Naive thymus-derived CD4-positive, alpha-beta T cell (primary cell): ENCODE measurements at regions not wholly inside any gene's neighbourhood (a gene's known extent, or its start where the extent isn't known, plus 50 kb on each side); places are given as distances from the start of the nearest gene placed in this dataset.
"Not testable (repeated sequence)": the region's sequence is repeated elsewhere in the genome, so short reads cannot be mapped to it uniquely, and the experiment has no call there.

ENCODE experiments used
- ATAC-seq: fragments of 150-1000 bp; cut with Tn5 transposase; 2 replicates; pipeline ENCODE4 v1.10.0; 2021; ENCODE audit warnings: mild to moderate bottlenecking, moderate library complexity
- CTCF ChIA-PET: fragments of 350-600 bp; sonication (Branson Sonifier 250); formaldehyde crosslinking; loops from one replicate; lab custom pipeline; 2021; ENCODE audit warnings: antibody characterized with exemption; lab: Charles Lee
- POLR2A ChIA-PET: fragments of 350-600 bp; sonication (Branson Sonifier 250); formaldehyde crosslinking; loops from one replicate; lab custom pipeline; 2021; ENCODE audit warnings: antibody characterized with exemption, inconsistent platforms; lab: Charles Lee
- DNase-seq, 9 donors: peaks; one replicate each; pipeline versions ENCODE4 v3.0.0 to v3.0.0-alpha.2; 2020 to 2022; ENCODE audit warnings: mixed read lengths in 1 of 9
- H3K27ac ChIP-seq: one replicate; pipeline ENCODE4 v1.7.0; 2013; ENCODE audit warnings: mild to moderate bottlenecking, low read depth, low read length, moderate library complexity
- H3K27me3 ChIP-seq, 2 donors: one replicate each; pipeline ENCODE4 v1.7.0; 2013; ENCODE audit warnings: low read length in 2 of 2, mild to moderate bottlenecking in 2 of 2, moderate library complexity in 2 of 2; ENCODE audit not compliant: control insufficient read depth in 2 of 2, insufficient read depth in 2 of 2
- H3K36me3 ChIP-seq, 3 experiments: 1 replicate in 2 of 3; 2 replicates in 1 of 3; pipeline ENCODE4 v1.7.0; 2013; ENCODE audit warnings: low read length in 3 of 3, mild to moderate bottlenecking in 3 of 3, moderate library complexity in 1 of 3; ENCODE audit not compliant: insufficient read depth in 3 of 3, control insufficient read depth in 2 of 3
- H3K4me1 ChIP-seq, 2 donors: one replicate each; pipeline ENCODE4 v1.7.0; 2013; ENCODE audit warnings: low read length in 2 of 2, mild to moderate bottlenecking in 2 of 2, moderate library complexity in 1 of 2; ENCODE audit not compliant: control insufficient read depth in 2 of 2, insufficient read depth in 2 of 2
- H3K4me3 ChIP-seq: 2 replicates; pipeline ENCODE4 v1.7.0; 2013; ENCODE audit warnings: mild to moderate bottlenecking, low read length
- H3K9me3 ChIP-seq, 3 experiments: 1 replicate in 2 of 3; 2 replicates in 1 of 3; pipeline ENCODE4 v1.7.0; 2013; ENCODE audit warnings: low read length in 3 of 3; ENCODE audit not compliant: control insufficient read depth in 2 of 3
- H3K27ac Mint-ChIP-seq, 9 donors: one replicate each; pipeline ENCODE4 v1.8.0; 2020 to 2022; ENCODE audit warnings: mixed read lengths in 9 of 9, mild to moderate bottlenecking in 8 of 9, moderate library complexity in 5 of 9, inconsistent platforms in 2 of 9
- H3K27me3 Mint-ChIP-seq, 5 donors: one replicate each; pipeline ENCODE4 v1.8.0; 2021 to 2022; ENCODE audit warnings: mixed read lengths in 5 of 5, mild to moderate bottlenecking in 1 of 5
- H3K36me3 Mint-ChIP-seq, 5 donors: one replicate each; pipeline ENCODE4 v1.8.0; 2020 to 2022; ENCODE audit warnings: mixed read lengths in 5 of 5, mild to moderate bottlenecking in 3 of 5, inconsistent platforms in 1 of 5
- H3K4me1 Mint-ChIP-seq, 7 donors: one replicate each; pipeline ENCODE4 v1.8.0; 2020 to 2022; ENCODE audit warnings: mixed read lengths in 7 of 7, mild to moderate bottlenecking in 3 of 7, inconsistent platforms in 1 of 7
- H3K4me3 Mint-ChIP-seq, 10 donors: one replicate each; pipeline ENCODE4 v1.8.0; 2020 to 2022; ENCODE audit warnings: mild to moderate bottlenecking in 10 of 10, mixed read lengths in 10 of 10, moderate library complexity in 6 of 10, inconsistent platforms in 2 of 10
- H3K9me3 Mint-ChIP-seq, 11 donors: one replicate each; pipeline ENCODE4 v1.8.0; 2020 to 2022; ENCODE audit warnings: mixed read lengths in 11 of 11, mild to moderate bottlenecking in 4 of 11, inconsistent platforms in 1 of 11, moderate library complexity in 1 of 11
- intact Hi-C, 2 donors: fragments of 100-400 bp; cut with micrococcal nuclease; formaldehyde crosslinking; loops; one replicate each; pipeline ENCODE4 v1.15.1; 2023

DNA sequence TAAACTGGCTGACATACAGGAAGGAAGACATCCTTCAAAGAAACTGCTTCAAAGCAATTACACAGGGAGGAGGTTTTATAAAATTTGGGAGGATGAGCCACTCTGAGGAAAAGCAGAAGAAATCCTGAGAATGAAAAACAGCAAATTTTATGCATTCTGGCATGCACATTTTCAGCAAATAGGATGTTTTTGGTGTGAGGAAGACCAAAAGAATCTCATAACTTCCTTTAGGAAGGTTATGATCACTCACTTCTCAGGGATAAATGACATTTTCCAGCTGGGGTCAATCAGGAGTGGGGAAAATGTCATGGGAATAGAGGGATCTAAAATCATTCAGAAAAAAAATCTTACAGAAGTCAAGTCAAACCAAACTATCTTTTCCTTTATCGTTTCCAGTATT lies 371.7 kb upstream of the CNTN6 start:
- Mint-ChIP-seq H3K27me3 (no peaks in the 10 kb centered on the region), H3K36me3 (no peaks in the 10 kb centered on the region), H3K9me3 (peaks cover 0 to 26% (median 4%) of the 10 kb centered on the region in 11 donors), H3K27ac (no peak overlapping the region), H3K4me3 (no peak overlapping the region), H3K4me1 (peaks cover 0 to 1% (median 0%) of the 10 kb centered on the region in 7 donors)
- POLR2A ChIA-PET = no interaction called here
- Histone ChIP-seq H3K36me3 (no peaks in the 10 kb centered on the region), H3K4me1 (no peaks in the 10 kb centered on the region), H3K9me3 (no peaks in the 10 kb centered on the region), H3K27ac (no peak overlapping the region), H3K27me3 (no peaks in the 10 kb centered on the region), H3K4me3 (no peak overlapping the region)
- CTCF ChIA-PET = no interaction called here
- ATAC-seq (no peak), DNase-seq (no peak)
- intact Hi-C loops = no loop called here

DNA sequence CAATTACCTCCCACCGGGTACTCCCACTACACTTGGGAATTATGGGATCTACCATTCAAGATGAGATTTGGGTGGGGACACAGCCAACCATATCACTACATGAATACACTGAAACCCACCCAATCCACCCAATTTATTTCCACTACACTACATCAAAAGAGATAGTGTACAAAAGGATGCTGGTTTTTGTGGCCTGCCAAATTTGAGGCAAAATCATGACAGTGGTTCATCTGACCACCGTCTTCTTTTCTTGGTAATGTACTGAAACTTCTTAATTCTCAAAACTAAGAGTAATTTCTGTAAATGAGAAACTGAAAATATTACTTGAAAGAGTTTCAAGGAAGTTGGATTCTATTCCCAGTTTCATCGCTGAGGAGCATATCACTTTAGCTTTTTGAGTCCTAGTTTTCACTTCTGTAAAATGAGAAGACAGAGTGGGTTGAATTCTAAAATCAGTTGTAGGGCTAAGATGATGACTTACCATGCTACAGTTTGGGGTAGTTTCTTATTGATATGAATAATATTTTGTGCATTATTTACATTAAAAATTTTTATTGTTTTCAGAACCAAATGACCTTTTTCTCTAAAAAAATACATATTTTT lies 360.4 kb upstream of the CNTN6 start:
- Mint-ChIP-seq H3K36me3 (no peaks in the 10 kb centered on the region), H3K27me3 (no peaks in the 10 kb centered on the region), H3K9me3 (peaks cover 0 to 26% (median 3%) of the 10 kb centered on the region in 11 donors), H3K4me1 (no peaks in the 10 kb centered on the region), H3K27ac (no peak overlapping the region), H3K4me3 (no peak overlapping the region)
- Histone ChIP-seq H3K27me3 (no peaks in the 10 kb centered on the region), H3K27ac (no peak overlapping the region), H3K9me3 (no peaks in the 10 kb centered on the region), H3K4me1 (no peaks in the 10 kb centered on the region), H3K4me3 (no peak overlapping the region), H3K36me3 (no peaks in the 10 kb centered on the region)
- DNase-seq = no peak
- CTCF ChIA-PET = no interaction called here
- intact Hi-C loops = no loop called here
- POLR2A ChIA-PET = no interaction called here
- no peak for ATAC-seq

DNA sequence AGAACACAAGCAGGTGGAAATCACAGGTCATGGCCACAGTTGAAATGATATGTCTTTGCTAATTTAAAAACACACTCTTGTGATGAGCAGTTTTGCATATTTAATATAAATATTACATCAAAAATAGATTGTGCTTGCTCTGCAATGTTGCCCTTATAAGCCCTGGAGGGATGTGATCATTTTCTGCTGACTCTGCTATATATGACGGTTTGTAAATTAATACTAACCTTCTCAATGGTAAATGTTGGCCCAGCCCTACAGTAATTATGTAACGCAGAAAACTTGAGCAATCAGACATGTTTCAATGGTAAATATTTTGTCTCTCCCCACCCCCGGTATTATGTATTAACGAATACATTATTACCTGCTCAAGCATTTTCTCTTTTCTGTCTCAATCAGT lies 359.5 kb upstream of the CNTN6 start:
- no peak overlapping the region for H3K4me3 ChIP-seq
- Mint-ChIP-seq H3K4me3 (no peak overlapping the region), H3K27me3 (no peaks in the 10 kb centered on the region), H3K36me3 (no peaks in the 10 kb centered on the region), H3K9me3 (peaks cover 0 to 29% (median 3%) of the 10 kb centered on the region in 11 donors), H3K4me1 (no peaks in the 10 kb centered on the region), H3K27ac (no peak overlapping the region)
- intact Hi-C loops = no loop called here
- no peaks in the 10 kb centered on the region for H3K4me1 ChIP-seq
- DNase-seq (no peak), ATAC-seq (no peak)
- no peaks in the 10 kb centered on the region for H3K36me3 ChIP-seq
- H3K27ac ChIP-seq = no peak overlapping the region
- H3K27me3 ChIP-seq = no peaks in the 10 kb centered on the region
- ChIA-PET POLR2A (no interaction called here), CTCF (no interaction called here)
- H3K9me3 ChIP-seq = no peaks in the 10 kb centered on the region

DNA sequence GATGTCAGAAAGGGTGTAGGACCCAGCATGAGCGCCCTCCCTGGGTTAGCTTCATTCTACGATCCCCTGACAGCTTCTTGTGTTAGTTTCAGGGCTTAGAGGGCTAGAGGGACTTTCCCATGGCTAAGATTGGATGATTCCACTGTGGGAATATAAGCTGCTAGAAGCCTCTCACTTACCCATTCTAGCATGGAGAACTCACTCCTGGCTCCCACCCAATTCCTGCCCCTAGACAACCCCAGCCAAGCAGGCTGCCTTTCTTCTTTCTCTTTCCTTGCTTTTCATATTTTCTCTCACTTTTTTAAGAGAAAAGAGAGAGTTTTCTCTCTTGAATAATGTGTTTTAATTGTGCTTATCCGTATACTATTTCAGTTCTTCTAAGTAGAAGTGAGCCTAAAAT lies 335.1 kb upstream of the CNTN6 start:
- Mint-ChIP-seq H3K9me3 (peaks cover 0 to 25% (median 8%) of the 10 kb centered on the region in 11 donors), H3K4me3 (no peak overlapping the region), H3K36me3 (no peaks in the 10 kb centered on the region), H3K4me1 (no peaks in the 10 kb centered on the region), H3K27ac (no peak overlapping the region), H3K27me3 (no peaks in the 10 kb centered on the region)
- no peak for DNase-seq
- POLR2A ChIA-PET = no interaction called here
- Histone ChIP-seq H3K27ac (no peak overlapping the region), H3K36me3 (no peaks in the 10 kb centered on the region), H3K9me3 (no peaks in the 10 kb centered on the region), H3K4me1 (no peaks in the 10 kb centered on the region), H3K4me3 (no peak overlapping the region), H3K27me3 (no peaks in the 10 kb centered on the region)
- intact Hi-C loops = no loop called here
- ATAC-seq = no peak
- CTCF ChIA-PET = no interaction called here

DNA sequence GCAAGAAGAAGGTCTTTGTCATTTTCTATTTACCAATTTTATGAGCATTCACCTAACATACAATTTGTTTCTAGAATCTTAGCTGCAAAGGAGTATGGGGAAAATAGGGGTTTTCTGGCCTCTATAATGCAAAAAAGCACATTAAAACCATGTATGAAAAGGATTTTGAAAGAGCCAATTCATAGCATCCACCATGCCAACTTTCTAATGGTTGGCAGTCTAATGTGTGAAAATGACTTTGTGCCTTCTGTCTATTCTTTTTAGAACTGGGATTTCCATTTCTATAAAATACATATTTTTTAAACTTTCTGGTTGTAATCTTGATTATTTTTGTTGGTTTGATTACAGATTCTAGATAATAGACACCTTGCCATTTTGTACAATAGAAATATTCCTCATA lies 333.7 kb upstream of the CNTN6 start:
- no peaks in the 10 kb centered on the region for H3K9me3 ChIP-seq
- intact Hi-C loops = no loop called here
- H3K27me3 ChIP-seq = no peaks in the 10 kb centered on the region
- CTCF ChIA-PET = no interaction called here
- no peak overlapping the region for H3K4me3 ChIP-seq
- no peak overlapping the region for H3K27ac ChIP-seq
- ATAC-seq (no peak), DNase-seq (no peak)
- no peaks in the 10 kb centered on the region for H3K36me3 ChIP-seq
- no peaks in the 10 kb centered on the region for H3K4me1 ChIP-seq
- Mint-ChIP-seq H3K4me3 (no peak overlapping the region), H3K4me1 (no peaks in the 10 kb centered on the region), H3K27ac (no peak overlapping the region), H3K9me3 (peaks cover 0 to 17% (median 7%) of the 10 kb centered on the region in 11 donors), H3K27me3 (no peaks in the 10 kb centered on the region), H3K36me3 (no peaks in the 10 kb centered on the region)
- POLR2A ChIA-PET = no interaction called here

DNA sequence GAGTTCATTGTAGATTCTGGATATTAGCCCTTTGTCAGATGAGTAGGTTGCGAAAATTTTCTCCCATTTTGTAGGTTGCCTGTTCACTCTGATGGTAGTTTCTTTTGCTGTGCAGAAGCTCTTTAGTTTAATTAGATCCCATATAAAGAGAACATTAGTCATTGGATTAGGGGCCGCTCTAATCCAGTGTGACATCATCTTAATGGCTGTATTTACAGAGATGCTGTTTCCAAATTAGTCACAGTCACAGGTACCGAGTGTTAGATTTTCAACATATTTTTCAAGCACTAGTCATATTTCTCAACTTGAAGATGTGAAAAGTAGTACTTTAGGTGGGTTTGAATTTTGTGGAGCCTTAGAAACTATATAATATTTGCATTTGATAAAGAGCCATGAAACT lies 319.4 kb upstream of the CNTN6 start:
- H3K27me3 Mint-ChIP-seq, ATAC-seq, CTCF ChIA-PET, H3K4me3 ChIP-seq, H3K36me3 ChIP-seq, intact Hi-C loops, H3K4me1 Mint-ChIP-seq, H3K27ac Mint-ChIP-seq, DNase-seq, H3K4me1 ChIP-seq, H3K27ac ChIP-seq, H3K9me3 ChIP-seq, POLR2A ChIA-PET, H3K36me3 Mint-ChIP-seq, H3K4me3 Mint-ChIP-seq, H3K27me3 ChIP-seq: not testable (repeated sequence)
- H3K9me3 Mint-ChIP-seq = peaks cover 0 to 30% (median 7%) of the 10 kb centered on the region in 11 donors

DNA sequence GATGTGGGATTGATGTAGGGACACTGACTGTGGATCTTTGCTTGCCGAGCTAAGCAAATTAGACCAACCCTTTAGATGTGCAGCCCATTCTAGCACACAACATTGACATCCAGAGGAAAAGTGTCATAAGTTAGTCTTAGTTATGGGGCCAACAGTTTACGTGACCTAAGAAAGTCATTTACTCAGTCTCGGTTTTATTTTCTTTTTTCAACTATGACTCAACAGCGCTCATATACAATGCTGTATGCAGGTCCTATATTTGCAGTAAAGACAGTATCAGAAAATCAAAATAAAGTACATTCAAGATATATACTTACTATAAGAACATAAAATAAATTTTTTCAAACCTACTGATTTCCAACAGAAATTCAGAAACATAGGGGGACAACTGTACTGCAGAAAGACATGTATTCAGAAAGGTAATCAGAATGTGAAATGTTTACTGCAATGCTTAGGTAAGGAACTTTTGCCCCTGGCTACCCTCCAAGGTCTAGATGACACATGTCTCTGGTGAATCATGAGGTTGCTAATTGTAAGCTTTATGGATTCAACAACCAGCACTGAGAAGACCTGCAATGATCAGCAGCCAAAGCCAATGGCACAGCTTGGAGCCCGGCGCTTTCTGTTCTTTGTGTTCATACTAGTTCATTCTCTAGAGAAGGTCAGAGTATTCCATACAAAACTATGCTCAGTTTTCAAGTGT lies 317.5 kb upstream of the CNTN6 start:
- H3K4me3 Mint-ChIP-seq = no peak overlapping the region
- DNase-seq = no peak
- Histone ChIP-seq H3K4me3 (no peak overlapping the region), H3K27ac (no peak overlapping the region), H3K4me1 (no peaks in the 10 kb centered on the region), H3K36me3 (no peaks in the 10 kb centered on the region), H3K27me3 (no peaks in the 10 kb centered on the region), H3K9me3 (peaks cover 0 to 4% (median 0%) of the 10 kb centered on the region in 3 experiments)
- no peak overlapping the region for H3K27ac Mint-ChIP-seq
- no peaks in the 10 kb centered on the region for H3K27me3 Mint-ChIP-seq
- no peak for ATAC-seq
- intact Hi-C loops = no loop called here
- H3K4me1 Mint-ChIP-seq = no peaks in the 10 kb centered on the region
- ChIA-PET CTCF (no interaction called here), POLR2A (no interaction called here)
- H3K9me3 Mint-ChIP-seq = peaks cover 0 to 28% (median 5%) of the 10 kb centered on the region in 11 donors
- no peaks in the 10 kb centered on the region for H3K36me3 Mint-ChIP-seq
